DOHH2 (cell line): ENCODE measurements at regions not wholly inside any gene's neighbourhood (a gene's known extent, or its start where the extent isn't known, plus 50 kb on each side); places are given as distances from the start of the nearest gene placed in this dataset.

Experiments used
- H3F3A ChIP-seq: fragments of 200-600 bp; sonication (generic), shearing (Covaris generic); 2 replicates; pipeline ENCODE4 v1.6.0; 2016; ENCODE audit warnings: antibody characterized with exemption, mild to moderate bottlenecking; ENCODE audit not compliant: control insufficient read depth, insufficient read depth
- H3K27ac ChIP-seq: fragments of 200-600 bp; sonication (generic); 2 replicates; pipeline ENCODE4 v1.5.1; 2014; ENCODE audit warnings: low read depth, mild to moderate bottlenecking, low read length, moderate library complexity
- H3K27me3 ChIP-seq: fragments of 200-600 bp; sonication (generic); 2 replicates; pipeline ENCODE4 v1.6.1; 2014; ENCODE audit warnings: mild to moderate bottlenecking, low read length, mixed read lengths; ENCODE audit not compliant: control insufficient read depth
- H3K36me3 ChIP-seq: fragments of 200-600 bp; sonication (generic); 2 replicates; pipeline ENCODE4 v1.6.1; 2014; ENCODE audit warnings: mild to moderate bottlenecking, low read length, moderate library complexity, mixed read lengths; ENCODE audit not compliant: control insufficient read depth
- H3K4me1 ChIP-seq: fragments of 200-600 bp; sonication (generic); 2 replicates; pipeline ENCODE4 v1.6.1; 2014; ENCODE audit warnings: mild to moderate bottlenecking, low read length, mixed read lengths; ENCODE audit not compliant: control insufficient read depth
- H3K4me2 ChIP-seq: fragments of 200-600 bp; sonication (generic); 2 replicates; pipeline ENCODE4 v1.6.0; 2014; ENCODE audit warnings: mild to moderate bottlenecking, low read length, moderate library complexity
- H3K4me3 ChIP-seq: fragments of 200-600 bp; sonication (generic); 2 replicates; pipeline ENCODE4 v1.5.1; 2014; ENCODE audit warnings: mild to moderate bottlenecking, low read length, mixed read lengths
- H3K79me2 ChIP-seq: fragments of 200-600 bp; sonication (generic); 2 replicates; pipeline ENCODE4 v1.6.1; 2014; ENCODE audit warnings: mild to moderate bottlenecking, low read length, mixed read lengths; ENCODE audit not compliant: control insufficient read depth
- H3K9me2 ChIP-seq: fragments of 200-600 bp; sonication (generic); replicated peaks from 2 replicates; pipeline ENCODE4 v1.6.1; 2014; ENCODE audit warnings: mild to moderate bottlenecking, low read length, mixed read lengths; ENCODE audit not compliant: control insufficient read depth
- H3K9me3 ChIP-seq: fragments of 200-600 bp; sonication (generic); 2 replicates; pipeline ENCODE4 v1.6.1; 2014; ENCODE audit warnings: antibody characterized with exemption, low read length, mixed read lengths; ENCODE audit not compliant: control insufficient read depth, insufficient read depth
- H4K20me1 ChIP-seq: fragments of 200-600 bp; sonication (generic); 2 replicates; pipeline ENCODE4 v1.6.0; 2014; ENCODE audit warnings: low read depth, mild to moderate bottlenecking, antibody characterized with exemption, low read length, moderate library complexity; ENCODE audit not compliant: control insufficient read depth, insufficient read depth
- EZH2phosphoT487 ChIP-seq: fragments of 200-600 bp; sonication (generic); IDR thresholded peaks from 2 replicates; pipeline ENCODE4 v1.6.1; 2017; ENCODE audit warnings: borderline replicate concordance, mild to moderate bottlenecking, antibody characterized with exemption, low read length, moderate library complexity, mixed read lengths
- TF ChIP-seq, protein P1 (sequence below): fragments of 200-600 bp; sonication (generic); IDR thresholded peaks from one replicate; pipeline ENCODE4 v1.5.1; 2014; ENCODE audit warnings: antibody characterized with exemption, mild to moderate bottlenecking, low read depth, low read length; ENCODE audit not compliant: poor library complexity, severe bottlenecking

DNA sequence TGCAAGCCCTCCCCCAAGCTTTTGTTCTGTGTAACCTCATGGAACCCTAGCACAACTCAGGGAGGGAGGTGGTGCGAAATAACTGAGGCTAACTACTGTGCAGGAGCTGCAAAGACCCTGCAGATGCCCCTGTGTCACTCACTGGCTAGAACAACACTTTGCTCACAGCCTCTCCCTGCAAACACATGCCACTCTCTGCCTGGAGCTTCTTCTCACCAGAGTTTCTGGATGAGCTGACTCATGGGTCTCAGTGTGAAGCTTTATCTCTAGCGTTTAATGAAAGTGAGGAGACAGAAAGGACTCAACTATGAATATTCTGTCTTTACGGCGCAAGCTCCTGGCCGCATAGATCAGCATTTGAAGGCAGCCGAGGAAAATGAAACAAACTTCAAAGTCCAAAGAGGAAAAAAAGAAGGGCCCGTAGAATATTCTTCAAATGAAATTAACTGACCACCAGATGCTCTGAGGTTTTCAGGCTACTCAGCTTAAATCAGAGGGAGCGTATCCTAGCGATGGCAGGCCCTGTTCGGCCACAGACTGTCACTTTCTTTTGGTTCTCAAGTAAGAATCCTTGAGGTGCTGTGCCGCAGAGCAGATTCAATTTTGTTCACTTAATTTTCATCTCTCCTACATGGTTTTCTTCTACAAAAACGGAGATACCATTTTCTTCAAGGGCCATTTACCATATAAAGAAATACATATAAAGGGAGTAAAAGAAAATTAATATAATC is 77.7 kb upstream of the TAS2R1 start:
- Histone ChIP-seq H3K27me3 (no peaks in the 10 kb centered on the region), H3K4me3 (no peak overlapping the region), H3K9me3 (no peaks in the 10 kb centered on the region), H3K4me1 (no peaks in the 10 kb centered on the region), H4K20me1 (no peaks in the 10 kb centered on the region), H3F3A (no peaks in the 10 kb centered on the region), H3K79me2 (no peaks in the 10 kb centered on the region), H3K27ac (no peak overlapping the region), H3K4me2 (no peak overlapping the region), H3K36me3 (no peaks in the 10 kb centered on the region), H3K9me2 (no peaks in the 10 kb centered on the region)
- no peak for TF ChIP-seq EZH2phosphoT487
- TF ChIP-seq, protein P1, sequence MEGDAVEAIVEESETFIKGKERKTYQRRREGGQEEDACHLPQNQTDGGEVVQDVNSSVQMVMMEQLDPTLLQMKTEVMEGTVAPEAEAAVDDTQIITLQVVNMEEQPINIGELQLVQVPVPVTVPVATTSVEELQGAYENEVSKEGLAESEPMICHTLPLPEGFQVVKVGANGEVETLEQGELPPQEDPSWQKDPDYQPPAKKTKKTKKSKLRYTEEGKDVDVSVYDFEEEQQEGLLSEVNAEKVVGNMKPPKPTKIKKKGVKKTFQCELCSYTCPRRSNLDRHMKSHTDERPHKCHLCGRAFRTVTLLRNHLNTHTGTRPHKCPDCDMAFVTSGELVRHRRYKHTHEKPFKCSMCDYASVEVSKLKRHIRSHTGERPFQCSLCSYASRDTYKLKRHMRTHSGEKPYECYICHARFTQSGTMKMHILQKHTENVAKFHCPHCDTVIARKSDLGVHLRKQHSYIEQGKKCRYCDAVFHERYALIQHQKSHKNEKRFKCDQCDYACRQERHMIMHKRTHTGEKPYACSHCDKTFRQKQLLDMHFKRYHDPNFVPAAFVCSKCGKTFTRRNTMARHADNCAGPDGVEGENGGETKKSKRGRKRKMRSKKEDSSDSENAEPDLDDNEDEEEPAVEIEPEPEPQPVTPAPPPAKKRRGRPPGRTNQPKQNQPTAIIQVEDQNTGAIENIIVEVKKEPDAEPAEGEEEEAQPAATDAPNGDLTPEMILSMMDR: no peak

DNA sequence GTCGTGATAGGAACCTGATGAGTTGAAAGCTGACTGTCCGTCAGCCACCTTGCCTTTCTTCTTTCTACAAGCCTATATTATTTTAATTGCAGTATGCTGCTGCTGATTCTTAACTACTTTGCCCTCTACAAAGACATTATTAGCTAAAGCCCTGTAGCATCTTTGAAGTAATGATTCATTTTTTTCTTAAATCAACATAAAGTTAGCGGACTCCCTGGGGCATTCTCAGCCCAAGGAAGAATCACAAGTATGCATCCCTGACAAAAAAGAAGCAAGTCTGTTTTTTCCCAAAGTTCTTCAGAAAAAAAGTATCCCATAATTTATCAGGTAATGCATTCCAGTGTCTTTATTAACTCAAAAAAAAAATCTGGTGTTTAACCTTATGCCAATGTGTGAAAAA is 69.5 kb upstream of the TAS2R1 start:
- Histone ChIP-seq H3K4me3 (no peak overlapping the region), H3K9me2 (no peaks in the 10 kb centered on the region), H3K36me3 (no peaks in the 10 kb centered on the region), H3K79me2 (no peaks in the 10 kb centered on the region), H4K20me1 (no peaks in the 10 kb centered on the region), H3K27ac (no peak overlapping the region), H3K9me3 (no peaks in the 10 kb centered on the region), H3K27me3 (no peaks in the 10 kb centered on the region), H3K4me2 (no peak overlapping the region), H3K4me1 (no peaks in the 10 kb centered on the region), H3F3A (no peaks in the 10 kb centered on the region)
- no peak for TF ChIP-seq EZH2phosphoT487

DNA sequence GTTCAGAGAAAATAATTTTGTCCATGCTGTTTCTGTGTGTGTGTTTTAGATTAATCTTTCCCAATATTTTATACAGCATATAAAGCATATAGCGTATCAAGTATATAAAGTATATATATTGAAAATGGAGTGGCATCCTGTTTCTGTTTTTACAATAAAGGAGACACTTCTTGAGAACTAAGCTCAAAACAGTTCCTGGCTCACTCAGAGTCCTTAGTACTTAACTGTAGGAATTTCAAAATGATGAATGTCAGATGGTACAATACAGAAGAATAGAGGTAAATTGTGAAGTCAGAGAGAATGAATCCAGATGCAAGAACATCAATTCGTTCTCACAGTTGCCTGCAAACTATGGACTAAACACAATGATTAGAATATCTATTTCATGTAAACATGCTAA is 68.7 kb upstream of the TAS2R1 start:
- no peaks in the 10 kb centered on the region for H3K9me2 ChIP-seq
- H3K4me3 ChIP-seq: no peak overlapping the region
- no peaks in the 10 kb centered on the region for H3K27me3 ChIP-seq
- H3K4me2 ChIP-seq: no peak overlapping the region
- no peaks in the 10 kb centered on the region for H3K79me2 ChIP-seq
- TF ChIP-seq, protein P1: no peak
- no peak for TF ChIP-seq EZH2phosphoT487
- H3K36me3 ChIP-seq: no peaks in the 10 kb centered on the region
- H3K9me3 ChIP-seq: no peaks in the 10 kb centered on the region
- no peaks in the 10 kb centered on the region for H3F3A ChIP-seq
- no peaks in the 10 kb centered on the region for H3K4me1 ChIP-seq
- no peak overlapping the region for H3K27ac ChIP-seq
- no peaks in the 10 kb centered on the region for H4K20me1 ChIP-seq

DNA sequence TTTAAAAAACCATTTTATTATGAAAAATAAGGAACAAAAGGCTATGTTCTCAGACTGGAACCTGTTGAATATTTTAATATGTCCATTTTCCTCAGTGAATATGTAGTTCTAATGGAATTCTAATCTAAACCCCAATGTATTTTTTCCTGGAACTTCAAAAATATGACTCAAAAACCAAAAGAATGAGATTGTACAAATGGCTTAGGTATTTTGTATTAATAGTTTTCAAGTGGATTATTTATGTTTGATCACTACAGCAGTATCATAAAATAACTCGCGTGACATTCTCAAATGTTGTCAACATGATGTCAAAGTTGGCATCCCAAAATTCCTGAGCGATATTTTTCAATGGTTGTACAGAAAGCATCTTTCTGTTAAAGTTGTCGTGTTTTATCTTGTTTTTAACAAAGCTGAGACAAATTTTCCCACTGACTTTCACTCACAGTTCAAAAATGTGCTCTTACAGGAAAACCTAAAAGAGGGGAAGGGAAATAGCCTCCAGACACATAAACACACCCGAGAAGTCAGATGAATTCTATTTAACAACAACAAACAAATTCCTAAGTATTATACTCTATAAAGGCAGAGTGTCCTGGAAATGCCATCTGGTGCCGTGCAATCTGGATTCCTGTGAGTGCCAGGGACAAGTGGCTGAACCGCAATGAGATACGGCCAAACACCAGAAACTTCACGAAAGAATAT is 68.1 kb upstream of the TAS2R1 start:
- TF ChIP-seq EZH2phosphoT487: no peak
- TF ChIP-seq, protein P1: no peak
- H3K27ac ChIP-seq: no peak overlapping the region
- H4K20me1 ChIP-seq: no peaks in the 10 kb centered on the region

More for the DNA sequence above, 68.1 kb upstream of the TAS2R1 start:
- Histone ChIP-seq H3F3A (no peaks in the 10 kb centered on the region), H3K27me3 (no peaks in the 10 kb centered on the region), H3K9me2 (no peaks in the 10 kb centered on the region), H3K4me1 (no peaks in the 10 kb centered on the region), H3K4me3 (no peak overlapping the region), H3K4me2 (no peak overlapping the region), H3K36me3 (no peaks in the 10 kb centered on the region), H3K9me3 (no peaks in the 10 kb centered on the region), H3K79me2 (no peaks in the 10 kb centered on the region)
